A673 (cell line): ENCODE measurements at regions not wholly inside any gene's neighbourhood (a gene's known extent, or its start where the extent isn't known, plus 50 kb on each side); places are given as distances from the start of the nearest gene placed in this dataset.

ENCODE experiments used
- EZH2 ChIP-seq: fragments of 200-600 bp; sonication (generic); IDR thresholded peaks from 2 replicates; pipeline ENCODE4 v1.6.1; 2017; ENCODE audit warnings: borderline replicate concordance, low read depth, mild to moderate bottlenecking, mixed read lengths, antibody characterized with exemption, low read length; ENCODE audit not compliant: poor library complexity, severe bottlenecking
- TF ChIP-seq, protein P1 (sequence below): fragments of 300-800, 200-600 bp; sonication (generic); conservative IDR thresholded peaks from 2 replicates; pipeline ENCODE4 v1.5.1; 2017; ENCODE audit warnings: low read depth, mild to moderate bottlenecking, antibody characterized with exemption, low read length, moderate library complexity, mixed read lengths

DNA sequence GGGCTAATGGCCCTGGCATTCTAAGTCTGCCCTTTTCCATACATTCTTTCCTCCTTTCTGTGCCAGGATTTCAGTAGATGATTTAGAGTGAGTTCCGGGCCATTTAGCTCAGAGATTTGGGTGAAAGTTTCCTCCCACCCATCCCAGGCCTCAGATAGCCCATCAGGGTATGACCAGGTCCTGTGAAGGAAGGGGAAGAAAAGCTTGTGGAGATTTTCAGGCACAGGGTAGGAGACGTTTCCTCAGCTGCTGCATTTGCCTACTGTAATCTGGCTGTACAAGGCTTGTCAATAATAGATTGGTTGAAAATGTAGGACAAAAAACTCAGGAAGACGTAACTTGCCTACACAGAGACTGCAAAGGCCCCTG is 63.2 kb upstream of the BCL6 start:
- TF ChIP-seq, protein P1, sequence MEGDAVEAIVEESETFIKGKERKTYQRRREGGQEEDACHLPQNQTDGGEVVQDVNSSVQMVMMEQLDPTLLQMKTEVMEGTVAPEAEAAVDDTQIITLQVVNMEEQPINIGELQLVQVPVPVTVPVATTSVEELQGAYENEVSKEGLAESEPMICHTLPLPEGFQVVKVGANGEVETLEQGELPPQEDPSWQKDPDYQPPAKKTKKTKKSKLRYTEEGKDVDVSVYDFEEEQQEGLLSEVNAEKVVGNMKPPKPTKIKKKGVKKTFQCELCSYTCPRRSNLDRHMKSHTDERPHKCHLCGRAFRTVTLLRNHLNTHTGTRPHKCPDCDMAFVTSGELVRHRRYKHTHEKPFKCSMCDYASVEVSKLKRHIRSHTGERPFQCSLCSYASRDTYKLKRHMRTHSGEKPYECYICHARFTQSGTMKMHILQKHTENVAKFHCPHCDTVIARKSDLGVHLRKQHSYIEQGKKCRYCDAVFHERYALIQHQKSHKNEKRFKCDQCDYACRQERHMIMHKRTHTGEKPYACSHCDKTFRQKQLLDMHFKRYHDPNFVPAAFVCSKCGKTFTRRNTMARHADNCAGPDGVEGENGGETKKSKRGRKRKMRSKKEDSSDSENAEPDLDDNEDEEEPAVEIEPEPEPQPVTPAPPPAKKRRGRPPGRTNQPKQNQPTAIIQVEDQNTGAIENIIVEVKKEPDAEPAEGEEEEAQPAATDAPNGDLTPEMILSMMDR: no peak
- TF ChIP-seq EZH2: no peak
